ENCODE measurements at regions not wholly inside any gene's neighbourhood (a gene's known extent, or its start where the extent isn't known, plus 50 kb on each side); places are given as distances from the start of the nearest gene placed in this dataset.

DNA sequence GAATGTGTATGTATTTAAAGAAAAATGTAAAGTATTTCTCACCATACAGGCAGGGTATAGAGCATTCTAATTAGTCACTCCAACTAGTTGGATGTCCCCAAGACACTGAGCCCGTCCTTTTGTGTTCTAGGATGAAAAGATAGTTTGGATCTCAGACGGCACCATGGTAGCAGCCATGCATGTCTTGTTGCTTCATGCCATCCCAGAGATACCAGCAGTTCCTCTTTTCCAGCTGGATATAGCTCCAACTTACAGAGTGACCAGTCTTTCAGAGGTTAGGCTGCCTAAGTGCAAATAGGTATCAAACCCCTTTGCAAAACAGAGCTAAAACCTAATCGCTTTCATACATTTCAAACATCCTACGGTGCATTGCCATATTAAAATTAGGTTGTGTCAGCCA, 275.3 kb downstream of the MTX2 start:
- CTCF ChIA-PET, result no interaction called here
- DNase-seq (ENCODE audit: low spot score), result no peak
- H3K27ac ChIP-seq, result no peak overlapping the region
- TF ChIP-seq, protein P1, sequence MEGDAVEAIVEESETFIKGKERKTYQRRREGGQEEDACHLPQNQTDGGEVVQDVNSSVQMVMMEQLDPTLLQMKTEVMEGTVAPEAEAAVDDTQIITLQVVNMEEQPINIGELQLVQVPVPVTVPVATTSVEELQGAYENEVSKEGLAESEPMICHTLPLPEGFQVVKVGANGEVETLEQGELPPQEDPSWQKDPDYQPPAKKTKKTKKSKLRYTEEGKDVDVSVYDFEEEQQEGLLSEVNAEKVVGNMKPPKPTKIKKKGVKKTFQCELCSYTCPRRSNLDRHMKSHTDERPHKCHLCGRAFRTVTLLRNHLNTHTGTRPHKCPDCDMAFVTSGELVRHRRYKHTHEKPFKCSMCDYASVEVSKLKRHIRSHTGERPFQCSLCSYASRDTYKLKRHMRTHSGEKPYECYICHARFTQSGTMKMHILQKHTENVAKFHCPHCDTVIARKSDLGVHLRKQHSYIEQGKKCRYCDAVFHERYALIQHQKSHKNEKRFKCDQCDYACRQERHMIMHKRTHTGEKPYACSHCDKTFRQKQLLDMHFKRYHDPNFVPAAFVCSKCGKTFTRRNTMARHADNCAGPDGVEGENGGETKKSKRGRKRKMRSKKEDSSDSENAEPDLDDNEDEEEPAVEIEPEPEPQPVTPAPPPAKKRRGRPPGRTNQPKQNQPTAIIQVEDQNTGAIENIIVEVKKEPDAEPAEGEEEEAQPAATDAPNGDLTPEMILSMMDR (conservative IDR thresholded peaks at IDR 0.05; ENCODE audit: low read depth), result no peak
- POLR2A ChIA-PET (ENCODE audit: low non-redundant PET), result no interaction called here

DNA sequence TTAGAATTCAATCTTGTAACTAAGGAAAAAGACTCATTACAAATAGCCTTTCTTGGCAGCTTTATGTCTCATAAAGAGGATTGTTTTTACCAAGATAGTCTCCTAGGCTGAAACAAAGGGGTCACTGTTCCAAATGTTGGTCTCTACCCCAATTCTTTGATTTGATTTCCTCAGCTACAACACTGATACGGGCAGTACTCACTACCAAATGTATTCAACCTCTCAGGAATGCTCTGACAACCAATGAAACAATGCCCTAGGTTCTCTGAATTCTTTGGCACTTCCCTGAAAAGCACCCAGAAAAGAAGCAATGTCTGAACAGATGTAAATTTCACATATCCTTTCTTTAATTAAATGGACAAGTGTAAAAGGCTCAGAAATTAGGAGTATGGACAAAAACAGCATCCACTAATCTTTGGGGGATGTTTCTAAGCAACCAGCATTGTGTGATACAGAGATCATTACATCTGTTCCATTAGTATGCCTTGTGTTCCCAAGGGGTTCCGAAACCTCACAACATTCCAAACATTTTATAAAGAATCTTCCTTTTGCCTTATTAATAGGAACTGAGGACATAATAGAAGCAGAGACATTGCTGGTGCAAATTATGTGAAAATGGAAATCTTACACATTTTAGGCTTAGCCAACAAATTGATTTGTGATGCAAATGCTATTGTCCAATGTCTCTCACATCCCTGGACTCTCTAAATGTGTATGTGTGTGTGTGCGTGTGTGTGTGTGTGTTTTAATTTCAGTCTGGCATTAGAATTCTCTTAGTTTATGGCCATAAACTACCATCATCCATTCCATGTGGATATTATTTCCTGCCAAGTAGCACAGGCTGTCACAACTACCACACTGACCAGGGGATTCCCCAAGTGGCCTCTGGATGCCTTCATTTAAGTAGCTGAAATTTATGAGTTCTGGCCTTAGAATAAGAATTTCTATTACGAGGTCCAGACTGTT, 276.0 kb downstream of the MTX2 start:
- TF ChIP-seq, protein P1 (conservative IDR thresholded peaks at IDR 0.05; ENCODE audit: low read depth), result no peak
- DNase-seq (ENCODE audit: low spot score), result no peak
- CTCF ChIA-PET, result interaction anchor here (0.6 kb wide), 1 partner anchor 224 kb away, joined by 3 read pairs; no protein-coding TSS in a partner anchor
- no peak overlapping the region for H3K27ac ChIP-seq
- POLR2A ChIA-PET (ENCODE audit: low non-redundant PET), result no interaction called here

DNA sequence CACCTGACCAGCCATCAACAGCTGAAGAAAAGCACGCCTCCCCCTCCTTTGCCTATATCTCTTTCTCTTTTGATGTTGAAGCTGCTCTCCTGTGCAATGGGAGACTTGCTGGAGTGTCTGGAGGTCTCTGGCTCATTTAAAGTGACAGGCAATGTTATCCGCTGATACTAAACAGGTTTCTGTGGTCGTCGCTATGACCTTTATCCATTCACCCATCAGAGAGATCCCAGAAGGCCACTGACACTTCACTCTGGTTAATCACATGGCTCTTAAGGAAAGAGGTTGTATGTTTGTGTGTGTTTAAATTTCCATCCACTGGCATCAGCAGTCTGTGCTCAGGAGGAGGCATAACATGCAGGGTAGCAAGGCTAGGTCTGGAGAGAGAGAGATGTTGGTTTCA, 277.3 kb downstream of the MTX2 start:
- ChIA-PET CTCF (interaction anchor here (0.7 kb wide), 1 partner anchor 28 kb away, joined by 4 read pairs; no protein-coding TSS in a partner anchor), POLR2A (ENCODE audit: low non-redundant PET) (no interaction called here)
- H3K27ac ChIP-seq, result no peak overlapping the region
- TF ChIP-seq, protein P1 (conservative IDR thresholded peaks at IDR 0.05; ENCODE audit: low read depth), result no peak
- DNase-seq (ENCODE audit: low spot score), result no peak

DNA sequence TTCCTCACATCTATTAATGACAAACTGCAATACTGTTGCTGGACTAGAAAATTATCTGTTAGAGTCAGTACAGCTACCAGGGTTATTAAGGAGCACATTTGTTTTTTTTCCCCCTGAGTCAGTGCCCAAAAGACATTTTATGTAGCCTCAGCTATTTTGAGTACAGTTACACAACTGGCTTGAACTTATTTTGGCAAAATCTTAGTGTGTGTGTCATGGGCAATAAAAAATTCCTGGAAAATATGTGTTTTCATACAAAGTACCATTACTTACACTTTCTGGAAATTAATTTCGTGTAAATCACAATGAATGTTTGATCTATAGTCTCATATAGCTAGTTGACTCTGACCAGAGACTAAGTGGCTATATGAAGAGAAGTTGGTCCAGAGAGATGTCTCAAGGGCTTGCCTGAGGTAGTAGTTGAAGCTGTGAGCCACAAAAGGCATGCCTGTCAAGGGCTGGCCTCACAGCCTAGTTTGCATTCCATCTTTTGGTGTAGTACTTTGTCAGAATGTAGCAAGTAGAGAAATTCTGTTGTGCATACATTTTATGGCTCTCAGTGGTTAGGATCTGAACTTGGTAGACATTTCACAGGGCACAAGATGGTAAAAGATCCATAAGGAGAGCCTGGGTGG, 283.4 kb downstream of the MTX2 start:
- DNase-seq (ENCODE audit: low spot score), result no peak
- CTCF ChIA-PET, result interaction anchor here (0.5 to 1.4 kb wide), 2 partner anchors 87 to 99 kb away, joined by 3 read pairs; no protein-coding TSS in a partner anchor
- TF ChIP-seq, protein P1 (conservative IDR thresholded peaks at IDR 0.05; ENCODE audit: low read depth), result no peak
- peak overlapping the region; percentile 53 for H3K27ac ChIP-seq
- POLR2A ChIA-PET (ENCODE audit: low non-redundant PET), result no interaction called here

DNA sequence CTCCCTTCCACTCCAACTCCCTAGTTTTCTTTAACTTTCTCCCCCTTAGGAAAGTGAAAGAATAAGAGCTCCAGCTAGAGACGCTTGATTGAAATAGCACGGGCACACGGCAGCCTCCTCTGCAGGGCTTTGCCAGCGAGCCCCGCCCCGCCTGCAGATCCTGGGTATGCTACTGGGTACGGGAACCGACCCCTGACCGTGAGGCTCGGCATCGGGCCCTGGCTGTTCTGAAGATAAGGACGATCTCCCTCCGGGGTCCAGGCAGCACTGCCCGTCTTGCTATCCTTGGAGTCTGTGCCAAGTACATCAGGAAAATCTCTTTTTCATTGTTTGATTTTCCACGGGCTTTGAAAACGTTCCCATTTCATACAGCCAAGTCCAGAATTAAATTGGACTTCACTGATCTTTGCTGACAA, 284.5 kb downstream of the MTX2 start:
- CTCF ChIA-PET, result interaction anchor here (0.5 to 1.7 kb wide), 27 partner anchors 10 to 1212 kb away, joined by 3 to 20 read pairs (median 5); partner anchors contain the start of gene LNPK
- TF ChIP-seq, protein P1 (conservative IDR thresholded peaks at IDR 0.05; ENCODE audit: low read depth), result peak; percentile 80
- POLR2A ChIA-PET (ENCODE audit: low non-redundant PET), result no interaction called here
- DNase-seq (ENCODE audit: low spot score), result peak; percentile 53
- peak overlapping the region; percentile 75 for H3K27ac ChIP-seq

All from RWPE1 (cell line).